ENCODE measurements at regions not wholly inside any gene's neighbourhood (a gene's known extent, or its start where the extent isn't known, plus 50 kb on each side); places are given as distances from the start of the nearest gene placed in this dataset.

DNA sequence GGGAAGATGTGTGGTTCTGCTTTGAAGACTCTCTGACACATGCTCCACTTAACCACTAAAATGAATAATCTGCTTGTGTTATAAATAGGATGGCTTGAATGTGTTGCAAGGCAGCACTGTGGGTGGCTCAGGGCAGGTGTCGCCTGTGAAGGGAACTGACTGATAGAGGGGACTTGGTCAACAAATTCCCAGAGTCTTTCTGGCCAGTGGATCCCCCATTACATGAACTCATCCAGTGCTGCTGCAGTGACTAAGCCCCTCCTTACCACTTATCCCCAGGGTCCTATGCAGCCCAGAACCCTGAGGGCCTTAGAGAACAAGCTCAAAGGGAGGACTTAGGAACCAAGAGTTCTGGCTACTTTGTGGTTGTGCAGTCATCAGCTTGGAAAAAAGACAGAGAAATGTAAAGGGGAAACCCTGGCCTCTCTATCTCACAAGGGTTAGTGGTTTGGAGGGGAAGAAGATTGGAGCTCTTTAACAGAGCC lies 226.2 kb upstream of the TNP1 start:
- 89 to 90% methylated on average over 1 of the region's 1 CpG for WGBS, 2 donors
- H3K36me3 ChIP-seq (ENCODE audit: control insufficient read depth in 2 of 2, insufficient read depth in 2 of 2, low read length in 1 of 2), result no peaks in the 10 kb centered on the region
- no peaks in the 10 kb centered on the region for H3K27me3 ChIP-seq (ENCODE audit: control insufficient read depth in 1 of 2, insufficient read depth in 2 of 2, low read length in 2 of 2)
- no peak overlapping the region for H3K4me3 ChIP-seq (ENCODE audit: low read depth in 1 of 2, low read length in 2 of 2)
- H3K27ac ChIP-seq (ENCODE audit: low read depth in 2 of 2, low read length in 1 of 2), result no peak overlapping the region
- H3K4me1 ChIP-seq (ENCODE audit: control insufficient read depth in 2 of 2, insufficient read depth in 2 of 2, low read length in 1 of 2), result no peaks in the 10 kb centered on the region
- H3K9me3 ChIP-seq (ENCODE audit: control insufficient read depth in 2 of 2, insufficient read depth in 1 of 2, low read depth in 1 of 2, low read length in 1 of 2), result no peaks in the 10 kb centered on the region

DNA sequence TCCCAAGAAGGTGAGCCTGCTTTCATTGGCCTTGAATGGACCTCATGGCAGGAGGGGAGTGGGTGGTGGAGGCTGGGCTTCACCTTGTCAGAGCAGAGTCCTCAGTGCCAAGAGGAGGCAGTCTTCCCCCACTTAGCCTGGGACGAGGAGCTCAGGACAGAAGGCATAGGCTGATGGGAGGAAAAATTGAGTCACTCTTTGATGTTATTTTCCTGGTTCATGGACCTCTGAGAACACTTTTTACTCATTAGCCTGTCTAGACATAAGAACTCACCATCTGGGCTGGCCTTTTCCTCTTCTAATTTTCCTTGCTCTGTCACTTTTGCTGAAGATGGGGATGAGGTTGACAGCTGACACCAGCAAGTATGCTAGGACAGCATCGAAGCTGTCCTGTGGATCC lies 225.7 kb upstream of the TNP1 start:
- 74 to 83% methylated on average over 2 of the region's 2 CpGs for WGBS, 2 donors
- H3K4me1 ChIP-seq (ENCODE audit: control insufficient read depth in 2 of 2, insufficient read depth in 2 of 2, low read length in 1 of 2), result no peaks in the 10 kb centered on the region
- H3K9me3 ChIP-seq (ENCODE audit: control insufficient read depth in 2 of 2, insufficient read depth in 1 of 2, low read depth in 1 of 2, low read length in 1 of 2), result no peaks in the 10 kb centered on the region
- H3K36me3 ChIP-seq (ENCODE audit: control insufficient read depth in 2 of 2, insufficient read depth in 2 of 2, low read length in 1 of 2), result no peaks in the 10 kb centered on the region
- no peaks in the 10 kb centered on the region for H3K27me3 ChIP-seq (ENCODE audit: control insufficient read depth in 1 of 2, insufficient read depth in 2 of 2, low read length in 2 of 2)
- no peak overlapping the region for H3K27ac ChIP-seq (ENCODE audit: low read depth in 2 of 2, low read length in 1 of 2)
- H3K4me3 ChIP-seq (ENCODE audit: low read depth in 1 of 2, low read length in 2 of 2), result no peak overlapping the region

GRCh38 chr2:217081799-217082198 lies 221.9 kb upstream of the TNP1 start:
- Histone ChIP-seq H3K4me3 (ENCODE audit: low read depth in 1 of 2, low read length in 2 of 2) (no peak overlapping the region), H3K27me3 (ENCODE audit: control insufficient read depth in 1 of 2, insufficient read depth in 2 of 2, low read length in 2 of 2) (no peaks in the 10 kb centered on the region), H3K9me3 (ENCODE audit: control insufficient read depth in 2 of 2, insufficient read depth in 1 of 2, low read depth in 1 of 2, low read length in 1 of 2) (no peaks in the 10 kb centered on the region), H3K27ac (ENCODE audit: low read depth in 2 of 2, low read length in 1 of 2) (no peak overlapping the region), H3K4me1 (ENCODE audit: control insufficient read depth in 2 of 2, insufficient read depth in 2 of 2, low read length in 1 of 2) (no peaks in the 10 kb centered on the region), H3K36me3 (ENCODE audit: control insufficient read depth in 2 of 2, insufficient read depth in 2 of 2, low read length in 1 of 2) (no peaks in the 10 kb centered on the region)
- 89 to 91% methylated on average over 5 of the region's 5 CpGs for WGBS, 2 donors

- H3K4me3 ChIP-seq (ENCODE audit: low read depth in 1 of 2, low read length in 2 of 2), result no peak overlapping the region
- H3K27me3 ChIP-seq (ENCODE audit: control insufficient read depth in 1 of 2, insufficient read depth in 2 of 2, low read length in 2 of 2), result no peaks in the 10 kb centered on the region
- no peaks in the 10 kb centered on the region for H3K9me3 ChIP-seq (ENCODE audit: control insufficient read depth in 2 of 2, insufficient read depth in 1 of 2, low read depth in 1 of 2, low read length in 1 of 2)
- H3K4me1 ChIP-seq (ENCODE audit: control insufficient read depth in 2 of 2, insufficient read depth in 2 of 2, low read length in 1 of 2), result no peaks in the 10 kb centered on the region
- 37 to 58% methylated on average over 1 of the region's 1 CpG for WGBS, 2 donors
- H3K27ac ChIP-seq (ENCODE audit: low read depth in 2 of 2, low read length in 1 of 2), result no peak overlapping the region
- no peaks in the 10 kb centered on the region for H3K36me3 ChIP-seq (ENCODE audit: control insufficient read depth in 2 of 2, insufficient read depth in 2 of 2, low read length in 1 of 2)
Observed at GRCh38 chr2:217079165-217079564, 219.3 kb upstream of the TNP1 start.

- H3K27me3 ChIP-seq (ENCODE audit: control insufficient read depth in 1 of 2, insufficient read depth in 2 of 2, low read length in 2 of 2), result no peaks in the 10 kb centered on the region
- no peaks in the 10 kb centered on the region for H3K36me3 ChIP-seq (ENCODE audit: control insufficient read depth in 2 of 2, insufficient read depth in 2 of 2, low read length in 1 of 2)
- 83 to 90% methylated on average over 1 of the region's 1 CpG for WGBS, 2 donors
- no peaks in the 10 kb centered on the region for H3K9me3 ChIP-seq (ENCODE audit: control insufficient read depth in 2 of 2, insufficient read depth in 1 of 2, low read depth in 1 of 2, low read length in 1 of 2)
- H3K27ac ChIP-seq (ENCODE audit: low read depth in 2 of 2, low read length in 1 of 2), result no peak overlapping the region
- no peaks in the 10 kb centered on the region for H3K4me1 ChIP-seq (ENCODE audit: control insufficient read depth in 2 of 2, insufficient read depth in 2 of 2, low read length in 1 of 2)
- H3K4me3 ChIP-seq (ENCODE audit: low read depth in 1 of 2, low read length in 2 of 2), result no peak overlapping the region
Observed at GRCh38 chr2:217077831-217078407, 218.1 kb upstream of the TNP1 start.

- 80 to 82% methylated on average over 6 of the region's 6 CpGs for WGBS, 2 donors
- Histone ChIP-seq H3K27ac (ENCODE audit: low read depth in 2 of 2, low read length in 1 of 2) (no peak overlapping the region), H3K27me3 (ENCODE audit: control insufficient read depth in 1 of 2, insufficient read depth in 2 of 2, low read length in 2 of 2) (no peaks in the 10 kb centered on the region), H3K36me3 (ENCODE audit: control insufficient read depth in 2 of 2, insufficient read depth in 2 of 2, low read length in 1 of 2) (no peaks in the 10 kb centered on the region), H3K4me3 (ENCODE audit: low read depth in 1 of 2, low read length in 2 of 2) (no peak overlapping the region), H3K4me1 (ENCODE audit: control insufficient read depth in 2 of 2, insufficient read depth in 2 of 2, low read length in 1 of 2) (no peaks in the 10 kb centered on the region), H3K9me3 (ENCODE audit: control insufficient read depth in 2 of 2, insufficient read depth in 1 of 2, low read depth in 1 of 2, low read length in 1 of 2) (no peaks in the 10 kb centered on the region)
Observed at GRCh38 chr2:217076657-217077232, 216.9 kb upstream of the TNP1 start.

DNA sequence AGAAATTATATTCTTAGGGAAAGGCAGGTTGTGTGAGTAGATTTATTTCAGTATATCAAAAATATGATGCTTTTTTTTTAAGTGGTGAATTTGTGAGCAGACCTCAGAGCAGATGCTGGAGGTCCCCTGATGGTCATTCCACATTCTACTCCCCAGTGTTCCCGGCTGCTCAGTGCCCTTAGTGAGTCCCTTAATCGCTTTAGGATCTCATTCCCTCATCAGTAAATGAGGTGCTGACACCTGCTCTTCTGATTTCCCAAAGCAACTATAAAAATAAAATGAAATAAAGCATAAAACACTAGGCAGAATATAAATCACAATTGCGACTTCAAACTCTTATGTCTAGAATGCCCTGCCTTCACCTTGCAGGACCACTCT lies 216.2 kb upstream of the TNP1 start:
- Histone ChIP-seq H3K4me3 (ENCODE audit: low read depth in 1 of 2, low read length in 2 of 2) (no peak overlapping the region), H3K4me1 (ENCODE audit: control insufficient read depth in 2 of 2, insufficient read depth in 2 of 2, low read length in 1 of 2) (no peaks in the 10 kb centered on the region), H3K36me3 (ENCODE audit: control insufficient read depth in 2 of 2, insufficient read depth in 2 of 2, low read length in 1 of 2) (no peaks in the 10 kb centered on the region), H3K9me3 (ENCODE audit: control insufficient read depth in 2 of 2, insufficient read depth in 1 of 2, low read depth in 1 of 2, low read length in 1 of 2) (no peaks in the 10 kb centered on the region), H3K27ac (ENCODE audit: low read depth in 2 of 2, low read length in 1 of 2) (no peak overlapping the region), H3K27me3 (ENCODE audit: control insufficient read depth in 1 of 2, insufficient read depth in 2 of 2, low read length in 2 of 2) (no peaks in the 10 kb centered on the region)
- WGBS, 2 donors, result 87 to 88% methylated on average over 3 of the region's 3 CpGs

- 68 to 72% methylated on average over 12 of the region's 12 CpGs for WGBS, 2 donors
- no peaks in the 10 kb centered on the region for H3K36me3 ChIP-seq (ENCODE audit: control insufficient read depth in 2 of 2, insufficient read depth in 2 of 2, low read length in 1 of 2)
- no peaks in the 10 kb centered on the region for H3K27me3 ChIP-seq (ENCODE audit: control insufficient read depth in 1 of 2, insufficient read depth in 2 of 2, low read length in 2 of 2)
- no peak overlapping the region for H3K4me3 ChIP-seq (ENCODE audit: low read depth in 1 of 2, low read length in 2 of 2)
- no peaks in the 10 kb centered on the region for H3K9me3 ChIP-seq (ENCODE audit: control insufficient read depth in 2 of 2, insufficient read depth in 1 of 2, low read depth in 1 of 2, low read length in 1 of 2)
- peak overlapping the region in 1 of 2 donors; percentile 3 for H3K27ac ChIP-seq (ENCODE audit: low read depth in 2 of 2, low read length in 1 of 2)
- no peaks in the 10 kb centered on the region for H3K4me1 ChIP-seq (ENCODE audit: control insufficient read depth in 2 of 2, insufficient read depth in 2 of 2, low read length in 1 of 2)
Observed at GRCh38 chr2:217075268-217076057, 215.6 kb upstream of the TNP1 start.

DNA sequence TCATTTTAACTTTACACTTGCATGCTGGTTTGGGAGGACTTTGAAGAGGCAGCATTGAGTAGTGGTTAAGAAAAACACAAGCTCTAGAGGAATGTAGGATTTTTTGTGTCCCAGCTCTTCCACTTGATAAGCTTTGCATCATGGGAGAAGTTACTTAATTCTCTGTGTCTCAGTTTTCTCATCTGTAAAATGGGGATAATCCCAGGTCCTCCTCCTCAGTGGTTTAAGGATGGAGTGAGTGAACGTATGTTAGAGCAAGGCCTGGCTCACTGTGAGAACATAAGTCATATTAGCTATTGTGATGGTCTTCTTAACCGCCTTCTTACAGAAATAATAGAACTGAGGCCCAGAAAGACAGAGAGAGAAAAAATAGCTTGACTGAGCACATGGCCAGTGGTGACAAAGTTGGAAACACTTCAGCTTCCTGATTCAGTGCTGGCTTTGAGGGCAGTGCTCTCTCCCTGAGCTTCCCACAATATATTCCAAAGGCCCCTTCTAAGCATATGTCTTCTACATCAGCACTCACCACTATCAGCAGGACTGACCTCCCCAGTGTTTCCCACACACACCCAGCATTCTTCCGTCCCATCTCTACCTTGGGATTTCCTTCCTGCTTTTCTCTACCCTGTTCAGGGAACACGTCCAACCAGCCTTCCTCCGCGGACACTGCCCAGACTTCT lies 214.9 kb upstream of the TNP1 start:
- no peaks in the 10 kb centered on the region for H3K27me3 ChIP-seq (ENCODE audit: control insufficient read depth in 1 of 2, insufficient read depth in 2 of 2, low read length in 2 of 2)
- no peak overlapping the region for H3K4me3 ChIP-seq (ENCODE audit: low read depth in 1 of 2, low read length in 2 of 2)
- no peaks in the 10 kb centered on the region for H3K36me3 ChIP-seq (ENCODE audit: control insufficient read depth in 2 of 2, insufficient read depth in 2 of 2, low read length in 1 of 2)
- 80 to 86% methylated on average over 6 of the region's 6 CpGs for WGBS, 2 donors
- no peaks in the 10 kb centered on the region for H3K4me1 ChIP-seq (ENCODE audit: control insufficient read depth in 2 of 2, insufficient read depth in 2 of 2, low read length in 1 of 2)
- peak overlapping the region in 1 of 2 donors; percentile 15 for H3K27ac ChIP-seq (ENCODE audit: low read depth in 2 of 2, low read length in 1 of 2)
- H3K9me3 ChIP-seq (ENCODE audit: control insufficient read depth in 2 of 2, insufficient read depth in 1 of 2, low read depth in 1 of 2, low read length in 1 of 2), result no peaks in the 10 kb centered on the region
